HEK293 (cell line): ENCODE measurements at regions not wholly inside any gene's neighbourhood (a gene's known extent, or its start where the extent isn't known, plus 50 kb on each side); places are given as distances from the start of the nearest gene placed in this dataset.

ENCODE experiments used
- CTCF ChIA-PET: fragments of 350-600 bp; formaldehyde crosslinking; extraction: SDS; loops from one replicate; lab custom pipeline; 2021; ENCODE audit warnings: antibody characterized with exemption; lab: Yijun Ruan, JAX
- POLR2A ChIA-PET: fragments of 300-600 bp; formaldehyde crosslinking; extraction: SDS; loops from one replicate; lab custom pipeline; 2020; ENCODE audit warnings: antibody characterized with exemption, inconsistent platforms; lab: Yijun Ruan, JAX
- H3K27ac ChIP-seq: fragments of 200-500 bp; sonication (Bioruptor generic); 2 replicates; pipeline ENCODE4 v1.5.1; 2014; ENCODE audit warnings: low read depth, low read length, control low read depth, inconsistent platforms; ENCODE audit errors: extremely low read depth
- H3K36me3 ChIP-seq, 2 experiments: fragments of 200-500 bp in 1 of 2; sonication (Bioruptor generic) in 1 of 2; 1 replicate in 1 of 2; 2 replicates in 1 of 2; pipeline ENCODE4 v1.5.1; 2014 to 2017; ENCODE audit warnings: inconsistent platforms in 2 of 2, low read length in 2 of 2; ENCODE audit not compliant: control insufficient read depth in 2 of 2, insufficient read depth in 1 of 2
- H3K4me1 ChIP-seq: fragments of 200-500 bp; sonication (Bioruptor generic); 2 replicates; pipeline ENCODE4 v1.5.1; 2014; ENCODE audit warnings: mild to moderate bottlenecking, low read length, inconsistent platforms; ENCODE audit not compliant: control insufficient read depth, insufficient read depth
- H3K4me3 ChIP-seq: 2 replicates; pipeline ENCODE4 v1.5.1; 2011; ENCODE audit warnings: low read depth, mild to moderate bottlenecking, control low read depth, low read length, moderate library complexity
- H3K9me3 ChIP-seq: fragments of 200-500 bp; sonication (Bioruptor generic); 2 replicates; pipeline ENCODE4 v1.5.1; 2014; ENCODE audit warnings: low read depth, low read length, inconsistent platforms; ENCODE audit not compliant: control insufficient read depth, insufficient read depth
- EGR2 ChIP-seq: fragments of 450-650 bp; formaldehyde crosslinking; IDR thresholded peaks from 2 replicates; pipeline ENCODE4 v1.5.1; 2016; ENCODE audit warnings: low read depth, missing biosample characterization, missing genetic modification characterization
- FEZF1 ChIP-seq: fragments of 450-650 bp; formaldehyde crosslinking; IDR thresholded peaks from 2 replicates; pipeline ENCODE4 v1.5.1; 2016; ENCODE audit warnings: missing biosample characterization, missing genetic modification characterization
- MEIS1 ChIP-seq: sonication (generic); formaldehyde crosslinking; IDR thresholded peaks from 2 replicates; pipeline ENCODE4 v1.8.1; 2022; ENCODE audit warnings: missing genetic modification reagents, mild to moderate bottlenecking, borderline replicate concordance
- PRDM1 ChIP-seq: fragments of 450-650 bp; formaldehyde crosslinking; IDR thresholded peaks from 2 replicates; pipeline ENCODE4; 2016; ENCODE audit warnings: missing biosample characterization, missing genetic modification characterization
- SETDB1 ChIP-seq: IDR thresholded peaks from one replicate; pipeline ENCODE4 v1.6.1; 2017; ENCODE audit warnings: mild to moderate bottlenecking, low read length, moderate library complexity, mixed read lengths; ENCODE audit not compliant: insufficient read length
- TRIM28 ChIP-seq: IDR thresholded peaks from 2 replicates; pipeline ENCODE4 v1.6.1; 2011; ENCODE audit warnings: low read length, control low read depth, borderline replicate concordance
- ZBTB20 ChIP-seq: fragments of 450-650 bp; formaldehyde crosslinking; IDR thresholded peaks from 2 replicates; pipeline ENCODE4 v1.5.1; 2016; ENCODE audit warnings: missing biosample characterization, missing genetic modification characterization
- ZBTB8A ChIP-seq: fragments of 450-650 bp; formaldehyde crosslinking; IDR thresholded peaks from 2 replicates; pipeline ENCODE4 v1.5.1; 2016; ENCODE audit warnings: missing biosample characterization, missing genetic modification characterization
- ZFP3 ChIP-seq: fragments of 450-650 bp; formaldehyde crosslinking; IDR thresholded peaks from 2 replicates; pipeline ENCODE4 v1.5.1; 2016; ENCODE audit warnings: low read depth, missing biosample characterization, missing genetic modification characterization
- ZIC2 ChIP-seq: fragments of 450-650 bp; formaldehyde crosslinking; IDR thresholded peaks from 2 replicates; pipeline ENCODE4 v1.5.1; 2016; ENCODE audit warnings: missing biosample characterization, missing genetic modification characterization
- ZNF140 ChIP-seq: fragments of 450-650 bp; formaldehyde crosslinking; IDR thresholded peaks from 2 replicates; pipeline ENCODE4 v1.5.1; 2016; ENCODE audit warnings: missing biosample characterization, missing genetic modification characterization
- ZNF335 ChIP-seq: fragments of 450-650 bp; formaldehyde crosslinking; conservative IDR thresholded peaks from 2 replicates; pipeline ENCODE4 v1.5.1; 2016; ENCODE audit warnings: missing biosample characterization, missing genetic modification characterization
- ZNF501 ChIP-seq: fragments of 450-650 bp; formaldehyde crosslinking; IDR thresholded peaks from 2 replicates; pipeline ENCODE4 v1.5.1; 2016; ENCODE audit warnings: missing biosample characterization, missing genetic modification characterization
- ZNF529 ChIP-seq: fragments of 450-650 bp; formaldehyde crosslinking; IDR thresholded peaks from 2 replicates; pipeline ENCODE4 v1.5.1; 2017; ENCODE audit warnings: missing genetic modification characterization, missing biosample characterization; ENCODE audit not compliant: insufficient replicate concordance
- ZNF600 ChIP-seq: fragments of 450-650 bp; formaldehyde crosslinking; IDR thresholded peaks from 2 replicates; pipeline ENCODE4 v1.5.1; 2016; ENCODE audit warnings: missing biosample characterization, missing genetic modification characterization
- ZNF658 ChIP-seq: fragments of 450-650 bp; formaldehyde crosslinking; IDR thresholded peaks from 2 replicates; pipeline ENCODE4; 2016; ENCODE audit warnings: missing biosample characterization, missing genetic modification characterization
- ZNF701 ChIP-seq: fragments of 450-650 bp; formaldehyde crosslinking; IDR thresholded peaks from 2 replicates; pipeline ENCODE4 v1.5.1; 2016; ENCODE audit warnings: missing biosample characterization, missing genetic modification characterization
- ZNF791 ChIP-seq: fragments of 450-650 bp; formaldehyde crosslinking; IDR thresholded peaks from 2 replicates; pipeline ENCODE4 v1.5.1; 2016; ENCODE audit warnings: missing biosample characterization, missing genetic modification characterization
- TF ChIP-seq, protein P1 (sequence below): fragments of 450-650 bp; formaldehyde crosslinking; IDR thresholded peaks from 2 replicates; pipeline ENCODE4; 2016; ENCODE audit warnings: missing biosample characterization, missing genetic modification characterization
- TF ChIP-seq, protein P2 (sequence below): fragments of 450-650 bp; formaldehyde crosslinking; IDR thresholded peaks from 2 replicates; pipeline ENCODE4 v1.5.1; 2017; ENCODE audit warnings: missing biosample characterization, missing genetic modification characterization
- TF ChIP-seq, protein P3 (sequence below): fragments of 450-650 bp; formaldehyde crosslinking; IDR thresholded peaks from 2 replicates; pipeline ENCODE4 v1.5.1; 2016; ENCODE audit warnings: missing biosample characterization, missing genetic modification characterization

DNA sequence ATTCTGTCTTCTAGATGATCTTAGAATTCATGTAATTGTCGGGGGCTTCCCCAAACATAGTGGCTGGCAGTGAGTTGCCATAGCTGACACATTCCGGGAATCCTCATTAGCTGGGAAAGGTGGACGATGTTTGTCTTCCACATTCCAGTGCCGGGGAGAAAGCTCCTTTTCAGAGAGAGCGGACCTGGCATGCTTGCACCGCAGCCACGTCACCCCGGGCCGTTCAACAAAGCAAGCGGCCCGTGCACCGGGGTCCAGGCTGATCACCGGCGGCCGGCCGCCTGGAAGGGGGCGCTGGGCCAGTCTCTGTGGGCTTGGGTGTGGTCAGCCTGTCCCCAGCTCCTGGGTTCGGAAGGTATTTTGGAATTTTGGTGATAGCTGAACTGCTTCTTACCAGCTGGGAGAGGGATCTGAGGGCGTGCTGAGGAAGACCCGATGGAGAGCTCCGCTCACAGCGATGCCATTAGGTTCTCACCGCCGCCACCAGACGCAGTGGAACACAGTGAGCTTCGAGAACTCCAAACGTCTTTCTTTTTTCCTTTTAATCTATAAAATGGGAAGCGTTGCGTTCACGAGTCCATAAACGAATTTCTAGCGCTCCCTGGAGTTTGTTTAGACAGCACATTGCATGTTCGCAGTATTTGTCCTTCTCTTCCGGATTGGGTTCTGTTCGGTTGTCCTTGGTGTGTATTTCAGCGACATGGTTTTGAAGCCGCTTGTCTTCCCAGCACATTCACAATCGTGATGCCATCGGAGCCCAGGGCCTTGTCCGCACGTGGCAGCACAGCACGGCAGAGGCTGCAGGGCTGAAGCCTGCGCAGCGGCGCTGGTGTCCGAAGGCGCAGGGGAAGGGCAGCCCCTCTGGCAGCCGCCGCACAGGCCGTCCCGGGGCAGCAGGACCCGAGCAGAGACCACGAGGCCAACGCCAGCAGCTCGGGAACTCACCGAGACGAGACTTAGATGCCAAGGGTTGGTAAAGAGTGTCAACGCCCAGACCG lies 557.6 kb downstream of the QKI start:
- Histone ChIP-seq H3K27ac (no peak overlapping the region), H3K36me3 (no peaks in the 10 kb centered on the region), H3K9me3 (no peaks in the 10 kb centered on the region), H3K4me1 (no peaks in the 10 kb centered on the region), H3K4me3 (no peak overlapping the region)
- TF ChIP-seq ZNF529 (tag by site-specific recombination) (no peak), ZNF501 (tag by site-specific recombination) (no peak), EGR2 (tag by site-specific recombination) (no peak), ZBTB20 (no peak), ZNF140 (tag by site-specific recombination) (no peak), ZFP3 (no peak), ZNF791 (tag by site-specific recombination) (no peak)
- TF ChIP-seq, protein P1, sequence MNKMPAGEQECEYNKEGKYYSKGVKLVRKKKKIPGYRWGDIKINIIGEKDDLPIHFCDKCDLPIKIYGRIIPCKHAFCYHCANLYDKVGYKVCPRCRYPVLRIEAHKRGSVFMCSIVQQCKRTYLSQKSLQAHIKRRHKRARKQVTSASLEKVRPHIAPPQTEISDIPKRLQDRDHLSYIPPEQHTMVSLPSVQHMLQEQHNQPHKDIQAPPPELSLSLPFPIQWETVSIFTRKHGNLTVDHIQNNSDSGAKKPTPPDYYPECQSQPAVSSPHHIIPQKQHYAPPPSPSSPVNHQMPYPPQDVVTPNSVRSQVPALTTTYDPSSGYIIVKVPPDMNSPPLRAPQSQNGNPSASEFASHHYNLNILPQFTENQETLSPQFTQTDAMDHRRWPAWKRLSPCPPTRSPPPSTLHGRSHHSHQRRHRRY (tag by site-specific recombination), result no peak
- TF ChIP-seq, protein P2, sequence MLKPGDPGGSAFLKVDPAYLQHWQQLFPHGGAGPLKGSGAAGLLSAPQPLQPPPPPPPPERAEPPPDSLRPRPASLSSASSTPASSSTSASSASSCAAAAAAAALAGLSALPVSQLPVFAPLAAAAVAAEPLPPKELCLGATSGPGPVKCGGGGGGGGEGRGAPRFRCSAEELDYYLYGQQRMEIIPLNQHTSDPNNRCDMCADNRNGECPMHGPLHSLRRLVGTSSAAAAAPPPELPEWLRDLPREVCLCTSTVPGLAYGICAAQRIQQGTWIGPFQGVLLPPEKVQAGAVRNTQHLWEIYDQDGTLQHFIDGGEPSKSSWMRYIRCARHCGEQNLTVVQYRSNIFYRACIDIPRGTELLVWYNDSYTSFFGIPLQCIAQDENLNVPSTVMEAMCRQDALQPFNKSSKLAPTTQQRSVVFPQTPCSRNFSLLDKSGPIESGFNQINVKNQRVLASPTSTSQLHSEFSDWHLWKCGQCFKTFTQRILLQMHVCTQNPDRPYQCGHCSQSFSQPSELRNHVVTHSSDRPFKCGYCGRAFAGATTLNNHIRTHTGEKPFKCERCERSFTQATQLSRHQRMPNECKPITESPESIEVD, result no peak
- ChIA-PET CTCF (no interaction called here), POLR2A (no interaction called here)

DNA sequence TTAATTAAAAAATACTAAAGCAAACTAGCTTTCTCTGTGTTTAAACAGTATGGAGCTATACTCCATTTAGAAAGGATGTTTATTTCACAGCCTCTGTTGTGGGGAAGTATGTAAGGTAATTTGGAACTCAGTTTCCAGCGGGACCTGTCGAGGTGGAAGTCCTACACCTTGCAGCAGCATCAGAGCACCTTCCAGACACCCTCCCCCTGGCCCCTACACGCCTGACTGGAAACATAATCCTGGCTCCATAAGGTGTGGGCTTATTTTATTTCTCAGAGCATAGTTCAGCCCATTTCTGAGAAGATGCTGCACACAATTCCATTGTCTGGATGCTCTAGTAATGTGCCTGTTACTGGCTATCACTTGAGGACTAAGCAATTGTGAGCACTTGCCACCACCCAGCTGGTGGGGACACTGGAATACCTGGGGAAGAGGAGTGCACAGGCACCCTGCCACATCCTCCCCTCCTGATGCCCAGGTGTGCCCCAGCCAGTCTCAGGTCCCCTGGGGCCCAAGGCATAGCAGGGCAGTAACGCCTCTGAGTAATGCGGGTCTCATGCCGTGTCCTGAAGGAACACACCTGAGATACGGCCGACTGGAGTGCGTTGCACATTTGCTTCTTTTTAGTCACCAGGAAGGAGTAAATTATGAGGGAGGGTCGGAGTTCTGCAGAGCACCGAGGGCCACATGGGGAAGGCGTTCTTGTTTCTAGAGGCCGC lies 556.5 kb downstream of the QKI start:
- no peak for TF ChIP-seq ZNF658 (tag by site-specific recombination)
- TF ChIP-seq, all 188 proteins: peak for 0
- POLR2A ChIA-PET, result no interaction called here

DNA sequence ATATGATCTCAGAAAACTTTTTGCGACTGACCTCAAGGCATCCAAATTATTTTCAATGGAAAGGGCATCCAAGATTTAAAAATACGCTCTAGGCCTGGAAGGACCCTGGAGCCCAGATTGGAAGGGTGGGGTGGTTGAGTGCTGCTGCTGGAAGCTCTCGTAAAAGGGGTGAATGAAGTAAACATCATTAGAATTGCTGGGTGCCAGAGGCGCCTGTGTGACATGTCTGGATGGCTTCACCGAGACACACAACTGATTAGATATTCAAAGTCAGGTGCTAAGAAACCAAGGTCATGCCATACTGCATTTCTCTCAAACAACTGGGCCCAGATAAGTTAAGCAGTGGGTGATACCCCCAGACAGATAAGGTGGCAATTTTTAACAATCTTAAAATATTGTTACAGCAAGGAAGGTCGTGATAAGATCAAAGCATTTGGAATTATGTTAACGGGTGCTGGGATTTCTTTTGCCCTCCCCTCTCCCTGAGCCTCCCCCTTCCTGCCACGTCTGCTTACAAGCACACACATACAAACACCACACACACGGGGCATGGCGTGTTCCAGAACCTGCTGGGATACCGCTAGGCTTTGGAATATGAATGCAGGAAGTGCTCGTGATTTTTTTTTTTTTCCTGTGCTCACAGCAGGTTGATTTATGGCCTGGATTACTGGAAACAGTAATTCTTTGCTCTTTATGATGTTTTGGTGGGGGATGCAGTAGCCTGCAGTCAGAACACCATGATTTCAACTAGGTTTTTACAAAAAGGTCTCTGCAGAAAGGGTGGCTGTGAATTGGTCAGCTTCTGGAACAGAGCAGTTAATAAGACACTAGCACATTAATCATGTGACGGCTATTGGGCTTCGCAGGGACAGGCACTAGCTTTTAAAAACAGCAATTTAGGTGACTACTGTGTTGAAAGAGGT lies 551.2 kb downstream of the QKI start:
- ChIA-PET POLR2A (no interaction called here), CTCF (interaction anchor here (0.6 to 1.7 kb wide), 4 partner anchors 10 to 538 kb away, joined by 3 to 7 read pairs (median 5); no protein-coding TSS in a partner anchor)
- Histone ChIP-seq H3K9me3 (no peaks in the 10 kb centered on the region), H3K4me1 (peaks cover 14% of the 10 kb centered on the region), H3K36me3 (no peaks in the 10 kb centered on the region), H3K4me3 (no peak overlapping the region), H3K27ac (peak overlapping the region; percentile 34; the same call in 1 of the 2 replicates)
- 0 out of 2 replicates have a peak, but pooled peaks have one; percentile 27 for TF ChIP-seq ZBTB8A (tag by site-specific recombination)
- no peak for TF ChIP-seq PRDM1
- TF ChIP-seq, protein P3, sequence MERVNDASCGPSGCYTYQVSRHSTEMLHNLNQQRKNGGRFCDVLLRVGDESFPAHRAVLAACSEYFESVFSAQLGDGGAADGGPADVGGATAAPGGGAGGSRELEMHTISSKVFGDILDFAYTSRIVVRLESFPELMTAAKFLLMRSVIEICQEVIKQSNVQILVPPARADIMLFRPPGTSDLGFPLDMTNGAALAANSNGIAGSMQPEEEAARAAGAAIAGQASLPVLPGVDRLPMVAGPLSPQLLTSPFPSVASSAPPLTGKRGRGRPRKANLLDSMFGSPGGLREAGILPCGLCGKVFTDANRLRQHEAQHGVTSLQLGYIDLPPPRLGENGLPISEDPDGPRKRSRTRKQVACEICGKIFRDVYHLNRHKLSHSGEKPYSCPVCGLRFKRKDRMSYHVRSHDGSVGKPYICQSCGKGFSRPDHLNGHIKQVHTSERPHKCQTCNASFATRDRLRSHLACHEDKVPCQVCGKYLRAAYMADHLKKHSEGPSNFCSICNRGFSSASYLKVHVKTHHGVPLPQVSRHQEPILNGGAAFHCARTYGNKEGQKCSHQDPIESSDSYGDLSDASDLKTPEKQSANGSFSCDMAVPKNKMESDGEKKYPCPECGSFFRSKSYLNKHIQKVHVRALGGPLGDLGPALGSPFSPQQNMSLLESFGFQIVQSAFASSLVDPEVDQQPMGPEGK (tag by site-specific recombination), result 0 out of 2 replicates have a peak, but pooled peaks have one; percentile 14
- no peak for TF ChIP-seq ZNF701 (tag by site-specific recombination)
- peak; percentile 62 for TF ChIP-seq SETDB1
- TF ChIP-seq MEIS1, result peak; percentile 47; the same call in 1 of the 2 replicates
- TF ChIP-seq TRIM28, result peak; percentile 94
- peak; percentile 84 for TF ChIP-seq ZIC2 (tag by site-specific recombination)
- peak; percentile 45; the same call in 1 of the 2 replicates for TF ChIP-seq ZNF600 (tag by site-specific recombination)
- peak; percentile 54 for TF ChIP-seq ZNF335 (tag by site-specific recombination)
- peak; percentile 98 for TF ChIP-seq FEZF1 (tag by site-specific recombination)

More for the DNA sequence above, 556.5 kb downstream of the QKI start:
- H3K27ac ChIP-seq, result no peak overlapping the region
- H3K4me1 ChIP-seq, result peaks cover 6% of the 10 kb centered on the region
- H3K9me3 ChIP-seq, result no peaks in the 10 kb centered on the region
- no peaks in the 10 kb centered on the region for H3K36me3 ChIP-seq
- CTCF ChIA-PET, result interaction anchor here (0.6 kb wide), 1 partner anchor 15 kb away, joined by 3 read pairs; no protein-coding TSS in a partner anchor
- no peak overlapping the region for H3K4me3 ChIP-seq
